OCI-LY1 (cell line): ENCODE measurements at regions not wholly inside any gene's neighbourhood (a gene's known extent, or its start where the extent isn't known, plus 50 kb on each side); places are given as distances from the start of the nearest gene placed in this dataset.

Experiments used
- H2AFZ ChIP-seq: fragments of 200-600 bp; sonication (generic), shearing (Covaris generic); 2 replicates; pipeline ENCODE4 v1.6.0; 2014; ENCODE audit warnings: antibody characterized with exemption, mild to moderate bottlenecking, low read length
- H3F3A ChIP-seq: fragments of 200-600 bp; sonication (generic), shearing (Covaris generic); 2 replicates; pipeline ENCODE4 v1.6.0; 2014; ENCODE audit warnings: mild to moderate bottlenecking, antibody characterized with exemption, low read length, moderate library complexity; ENCODE audit not compliant: insufficient read depth
- H3K27ac ChIP-seq: fragments of 200-600 bp; sonication (generic); 2 replicates; pipeline ENCODE4 v1.5.1; 2014; ENCODE audit warnings: low read length, mixed run types, mild to moderate bottlenecking, low read depth; ENCODE audit not compliant: poor library complexity, severe bottlenecking
- H3K27me3 ChIP-seq: fragments of 200-600 bp; sonication (generic); 2 replicates; pipeline ENCODE4 v1.6.0; 2014; ENCODE audit warnings: antibody characterized with exemption, mild to moderate bottlenecking, low read length, moderate library complexity; ENCODE audit not compliant: insufficient read depth
- H3K36me3 ChIP-seq: fragments of 200-600 bp; sonication (generic); 2 replicates; pipeline ENCODE4 v1.6.1; 2014; ENCODE audit warnings: mild to moderate bottlenecking, antibody characterized with exemption, low read length, moderate library complexity, mixed read lengths; ENCODE audit not compliant: insufficient read depth
- H3K4me1 ChIP-seq: fragments of 200-600 bp; sonication (generic); 2 replicates; pipeline ENCODE4 v1.5.1; 2014; ENCODE audit warnings: mild to moderate bottlenecking, low read length, moderate library complexity; ENCODE audit not compliant: insufficient read depth, severe bottlenecking
- H3K4me2 ChIP-seq: fragments of 200-600 bp; sonication (generic), shearing (Covaris generic); 2 replicates; pipeline ENCODE4 v1.6.1; 2014; ENCODE audit warnings: low read length
- H3K4me3 ChIP-seq: fragments of 200-600 bp; sonication (generic); 2 replicates; pipeline ENCODE4 v1.5.1; 2014; ENCODE audit warnings: low read length, low read depth, mild to moderate bottlenecking, mixed read lengths; ENCODE audit not compliant: poor library complexity, severe bottlenecking
- H3K79me2 ChIP-seq: fragments of 200-600 bp; shearing (Covaris generic); 2 replicates; pipeline ENCODE4 v1.6.1; 2016; ENCODE audit warnings: mixed run types, low read length, mixed read lengths; ENCODE audit not compliant: insufficient read depth
- H3K9ac ChIP-seq: fragments of 200-600 bp; sonication (generic), shearing (Covaris generic); 2 replicates; pipeline ENCODE4 v1.6.1; 2014; ENCODE audit warnings: mild to moderate bottlenecking, low read length, mixed read lengths
- H3K9me2 ChIP-seq: fragments of 200-600 bp; sonication (generic), shearing (Covaris generic); 2 replicates; pipeline ENCODE4 v1.6.1; 2014; ENCODE audit warnings: low read depth, mild to moderate bottlenecking, low read length, mixed read lengths
- H3K9me3 ChIP-seq: fragments of 200-600 bp; shearing (Covaris generic); 2 replicates; pipeline ENCODE4 v1.6.1; 2014; ENCODE audit warnings: low read length, mixed read lengths
- H4K20me1 ChIP-seq: fragments of 200-600 bp; sonication (generic), shearing (Covaris generic); 2 replicates; pipeline ENCODE4 v1.6.0; 2016; ENCODE audit warnings: mild to moderate bottlenecking, low read length; ENCODE audit not compliant: insufficient read depth
- EZH2 ChIP-seq: fragments of 200-600 bp; sonication (generic), shearing (Covaris generic); IDR thresholded peaks from 2 replicates; pipeline ENCODE4 v1.8.0; 2017; ENCODE audit warnings: borderline replicate concordance, mixed run types, mild to moderate bottlenecking, antibody characterized with exemption, low read length, moderate library complexity, mixed read lengths
- TF ChIP-seq, protein P1 (sequence below): fragments of 200-600 bp; sonication (generic), shearing (Covaris generic); IDR thresholded peaks from 2 replicates; pipeline ENCODE4 v1.5.1; 2017; ENCODE audit warnings: mild to moderate bottlenecking, antibody characterized with exemption, low read length, moderate library complexity, mixed read lengths

DNA sequence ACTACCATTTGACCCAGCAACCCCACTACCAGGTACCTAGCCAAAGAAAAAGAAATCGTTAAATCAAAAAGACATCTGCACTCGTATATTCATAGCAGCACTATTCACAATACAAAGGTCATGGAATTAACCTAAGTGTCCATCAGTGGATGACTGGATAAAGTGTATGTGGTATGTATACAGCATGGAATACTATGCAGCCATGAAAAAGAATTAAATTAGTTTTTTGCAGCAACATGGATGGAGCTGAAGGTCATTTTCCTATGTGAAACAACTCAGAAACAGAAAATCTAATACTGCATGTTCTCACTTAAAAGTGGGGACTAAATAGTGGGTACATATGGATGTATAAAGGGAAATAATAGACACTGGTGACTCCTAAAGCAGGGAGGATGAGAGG lies 175.2 kb downstream of the ZIC4 start:
- no peak overlapping the region for H3K27ac ChIP-seq
- TF ChIP-seq EZH2, result no peak
- TF ChIP-seq, protein P1, sequence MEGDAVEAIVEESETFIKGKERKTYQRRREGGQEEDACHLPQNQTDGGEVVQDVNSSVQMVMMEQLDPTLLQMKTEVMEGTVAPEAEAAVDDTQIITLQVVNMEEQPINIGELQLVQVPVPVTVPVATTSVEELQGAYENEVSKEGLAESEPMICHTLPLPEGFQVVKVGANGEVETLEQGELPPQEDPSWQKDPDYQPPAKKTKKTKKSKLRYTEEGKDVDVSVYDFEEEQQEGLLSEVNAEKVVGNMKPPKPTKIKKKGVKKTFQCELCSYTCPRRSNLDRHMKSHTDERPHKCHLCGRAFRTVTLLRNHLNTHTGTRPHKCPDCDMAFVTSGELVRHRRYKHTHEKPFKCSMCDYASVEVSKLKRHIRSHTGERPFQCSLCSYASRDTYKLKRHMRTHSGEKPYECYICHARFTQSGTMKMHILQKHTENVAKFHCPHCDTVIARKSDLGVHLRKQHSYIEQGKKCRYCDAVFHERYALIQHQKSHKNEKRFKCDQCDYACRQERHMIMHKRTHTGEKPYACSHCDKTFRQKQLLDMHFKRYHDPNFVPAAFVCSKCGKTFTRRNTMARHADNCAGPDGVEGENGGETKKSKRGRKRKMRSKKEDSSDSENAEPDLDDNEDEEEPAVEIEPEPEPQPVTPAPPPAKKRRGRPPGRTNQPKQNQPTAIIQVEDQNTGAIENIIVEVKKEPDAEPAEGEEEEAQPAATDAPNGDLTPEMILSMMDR, result no peak
- no peak overlapping the region for H3K9ac ChIP-seq

GRCh38 chr3:147222291-147222690 lies 184.1 kb downstream of the ZIC4 start:
- H3K27ac ChIP-seq, result no peak overlapping the region
- H3K9ac ChIP-seq, result no peak overlapping the region
- no peaks in the 10 kb centered on the region for H3K9me3 ChIP-seq
- H3K4me3 ChIP-seq, result no peak overlapping the region
- H3K4me2 ChIP-seq, result no peak overlapping the region
- no peaks in the 10 kb centered on the region for H4K20me1 ChIP-seq
- no peaks in the 10 kb centered on the region for H3K79me2 ChIP-seq
- no peaks in the 10 kb centered on the region for H3K36me3 ChIP-seq
- H3K4me1 ChIP-seq, result no peaks in the 10 kb centered on the region
- H2AFZ ChIP-seq, result no peak overlapping the region
- no peaks in the 10 kb centered on the region for H3K9me2 ChIP-seq
- TF ChIP-seq, protein P1, result no peak
- no peak for TF ChIP-seq EZH2
- H3F3A ChIP-seq, result no peaks in the 10 kb centered on the region
- no peaks in the 10 kb centered on the region for H3K27me3 ChIP-seq

More for the DNA sequence above, 175.2 kb downstream of the ZIC4 start:
- Histone ChIP-seq H2AFZ (no peak overlapping the region), H3K36me3 (no peaks in the 10 kb centered on the region), H4K20me1 (no peaks in the 10 kb centered on the region), H3K9me3 (no peaks in the 10 kb centered on the region), H3K4me3 (no peak overlapping the region), H3F3A (no peaks in the 10 kb centered on the region), H3K4me1 (no peaks in the 10 kb centered on the region), H3K9me2 (no peaks in the 10 kb centered on the region), H3K4me2 (no peak overlapping the region), H3K27me3 (no peaks in the 10 kb centered on the region), H3K79me2 (no peaks in the 10 kb centered on the region)

GRCh38 chr3:147218965-147219364 lies 187.4 kb downstream of the ZIC4 start:
- no peak overlapping the region for H3K27ac ChIP-seq
- no peak overlapping the region for H3K4me2 ChIP-seq
- H3K79me2 ChIP-seq, result no peaks in the 10 kb centered on the region

More at GRCh38 chr3:147218965-147219364, 187.4 kb downstream of the ZIC4 start:
- H3K4me1 ChIP-seq, result no peaks in the 10 kb centered on the region
- H3K9ac ChIP-seq, result no peak overlapping the region
- no peaks in the 10 kb centered on the region for H4K20me1 ChIP-seq
- TF ChIP-seq EZH2, result no peak
- TF ChIP-seq, protein P1, result no peak
- H3K9me3 ChIP-seq, result no peaks in the 10 kb centered on the region
- no peak overlapping the region for H2AFZ ChIP-seq
- H3K27me3 ChIP-seq, result no peaks in the 10 kb centered on the region
- no peaks in the 10 kb centered on the region for H3K9me2 ChIP-seq
- H3K4me3 ChIP-seq, result no peak overlapping the region
- H3K36me3 ChIP-seq, result no peaks in the 10 kb centered on the region
- H3F3A ChIP-seq, result no peaks in the 10 kb centered on the region
